Keratinocyte (primary cell): ENCODE measurements at regions not wholly inside any gene's neighbourhood (a gene's known extent, or its start where the extent isn't known, plus 50 kb on each side); places are given as distances from the start of the nearest gene placed in this dataset.

Experiments used
- DNase-seq: peaks from one replicate; pipeline ENCODE4 v3.0.0-alpha.2; 2011; ENCODE audit warnings: low read depth, missing footprints, low spot score
- FAIRE-seq: peaks from 2 replicates; lab custom pipeline; 2011; peaks lifted over from hg19 to GRCh38; lab: Jason Lieb, UNC
- H2AFZ ChIP-seq: 2 replicates; pipeline ENCODE4 v1.6.0; 2012; ENCODE audit warnings: low read length, control low read depth, inconsistent platforms; ENCODE audit not compliant: control insufficient read depth
- H3K27ac ChIP-seq: 2 replicates; pipeline ENCODE4 v1.5.1; 2011; ENCODE audit warnings: low read length; ENCODE audit not compliant: control insufficient read depth, insufficient read depth
- H3K27me3 ChIP-seq: 3 replicates; pipeline ENCODE4 v1.6.0; 2011; ENCODE audit warnings: low read length; ENCODE audit not compliant: control insufficient read depth, insufficient read depth; ENCODE audit errors: extremely low read depth
- H3K36me3 ChIP-seq, 2 experiments: 2 replicates in 1 of 2; 3 replicates in 1 of 2; pipeline ENCODE4 v1.5.1; 2011; ENCODE audit warnings: low read length in 2 of 2, mild to moderate bottlenecking in 1 of 2; ENCODE audit not compliant: control insufficient read depth in 2 of 2, insufficient read depth in 2 of 2; ENCODE audit errors: extremely low read depth in 1 of 2
- H3K4me1 ChIP-seq: 3 replicates; pipeline ENCODE4 v1.5.1; 2011; ENCODE audit warnings: low read length; ENCODE audit not compliant: control insufficient read depth, insufficient read depth; ENCODE audit errors: extremely low read depth
- H3K4me2 ChIP-seq: 3 replicates; pipeline ENCODE4 v1.6.0; 2011; ENCODE audit warnings: low read depth, low read length; ENCODE audit not compliant: control insufficient read depth, insufficient read depth; ENCODE audit errors: extremely low read depth
- H3K4me3 ChIP-seq, 3 experiments: fragments of 200-600 bp in 1 of 3; sonication (generic) in 1 of 3; 2 replicates in 2 of 3; 3 replicates in 1 of 3; pipeline ENCODE4 v1.5.1; 2011 to 2016; ENCODE audit warnings: low read length in 3 of 3, mild to moderate bottlenecking in 3 of 3, control low read depth in 2 of 3, inconsistent platforms in 1 of 3, low read depth in 1 of 3, mixed read lengths in 1 of 3, mixed run types in 1 of 3, moderate library complexity in 1 of 3; ENCODE audit not compliant: control insufficient read depth in 2 of 3, insufficient read depth in 2 of 3; ENCODE audit errors: extremely low read depth in 1 of 3
- H3K79me2 ChIP-seq: 2 replicates; pipeline ENCODE4 v1.6.0; 2012; ENCODE audit warnings: low read length; ENCODE audit not compliant: control insufficient read depth, insufficient read depth
- H3K9ac ChIP-seq: 3 replicates; pipeline ENCODE4 v1.6.0; 2011; ENCODE audit warnings: low read length; ENCODE audit not compliant: control insufficient read depth, insufficient read depth; ENCODE audit errors: extremely low read depth
- H3K9me1 ChIP-seq: 3 replicates; pipeline ENCODE4 v1.6.0; 2011; ENCODE audit warnings: low read length; ENCODE audit not compliant: control insufficient read depth, insufficient read depth; ENCODE audit errors: extremely low read depth
- H3K9me3 ChIP-seq: 2 replicates; pipeline ENCODE4 v1.5.1; 2012; ENCODE audit warnings: low read depth, low read length; ENCODE audit not compliant: control insufficient read depth
- H4K20me1 ChIP-seq: 3 replicates; pipeline ENCODE4 v1.6.0; 2011; ENCODE audit warnings: low read length; ENCODE audit not compliant: control insufficient read depth, insufficient read depth; ENCODE audit errors: extremely low read depth
- CTCF ChIP-seq, 3 experiments: IDR thresholded peaks in 1 of 3; conservative IDR thresholded peaks in 1 of 3; optimal IDR thresholded peaks in 1 of 3; 2 replicates in 2 of 3; 3 replicates in 1 of 3; pipeline versions ENCODE3 to v1.5.1; 2011; ENCODE audit warnings: low read length in 3 of 3, mild to moderate bottlenecking in 3 of 3, moderate library complexity in 2 of 3, control low read depth in 1 of 3, inconsistent platforms in 1 of 3; ENCODE audit not compliant: insufficient read depth in 2 of 3; ENCODE audit errors: extremely low read depth in 1 of 3
- EZH2 ChIP-seq: IDR thresholded peaks from one replicate; pipeline ENCODE4 v1.6.1; 2012; ENCODE audit warnings: inconsistent platforms, mild to moderate bottlenecking, low read length, moderate library complexity
- dilution Hi-C: fragments of 300-500 bp; cut with MboI; formaldehyde crosslinking; loops from one replicate; pipeline ENCODE4 v1.7.0; 2020; ENCODE audit warnings: low sequenced_read_pairs; ENCODE audit not compliant: extremely low pct_ligation_motif_present

- Histone ChIP-seq H3K9ac (no peak overlapping the region), H3K9me3 (no peaks in the 10 kb centered on the region), H3K4me2 (no peak overlapping the region), H3K27ac (no peak overlapping the region), H2AFZ (no peak overlapping the region), H3K27me3 (no peaks in the 10 kb centered on the region), H3K4me1 (no peaks in the 10 kb centered on the region), H4K20me1 (no peaks in the 10 kb centered on the region), H3K79me2 (no peaks in the 10 kb centered on the region), H3K4me3 (no peak overlapping the region), H3K36me3 (no peaks in the 10 kb centered on the region), H3K9me1 (no peaks in the 10 kb centered on the region)
- TF ChIP-seq CTCF (optimal IDR thresholded peaks at IDR 0.05 in 1 of 3, IDR thresholded peaks at IDR 0.05 in 1 of 3, conservative IDR thresholded peaks at IDR 0.05 in 1 of 3; ENCODE audit: extremely low read depth in 1 of 3, insufficient read depth in 2 of 3, low read length in 3 of 3) (no peak), EZH2 (no peak)
- DNase-seq (no peak), FAIRE-seq (no peak)
- dilution Hi-C loops, result no loop called here
These were observed 612.4 kb upstream of the GRM7 start for GRCh38 chr3:6248528-6248927.

GRCh38 chr3:6249679-6250078, 611.2 kb upstream of the GRM7 start:
- H3K4me3 ChIP-seq, result no peak overlapping the region
- H3K9me1 ChIP-seq, result no peaks in the 10 kb centered on the region
- H3K4me1 ChIP-seq, result no peaks in the 10 kb centered on the region
- H3K27ac ChIP-seq, result no peak overlapping the region
- H3K36me3 ChIP-seq, result no peaks in the 10 kb centered on the region
- H3K4me2 ChIP-seq, result no peak overlapping the region
- no peak overlapping the region for H3K9ac ChIP-seq
- no peaks in the 10 kb centered on the region for H3K79me2 ChIP-seq
- no peaks in the 10 kb centered on the region for H4K20me1 ChIP-seq
- H3K9me3 ChIP-seq, result no peaks in the 10 kb centered on the region
- dilution Hi-C loops, result no loop called here
- H3K27me3 ChIP-seq, result no peaks in the 10 kb centered on the region
- DNase-seq (no peak), FAIRE-seq (no peak)
- no peak overlapping the region for H2AFZ ChIP-seq
- TF ChIP-seq CTCF (optimal IDR thresholded peaks at IDR 0.05 in 1 of 3, IDR thresholded peaks at IDR 0.05 in 1 of 3, conservative IDR thresholded peaks at IDR 0.05 in 1 of 3; ENCODE audit: extremely low read depth in 1 of 3, insufficient read depth in 2 of 3, low read length in 3 of 3) (no peak), EZH2 (no peak)
